ENCODE measurements at regions not wholly inside any gene's neighbourhood (a gene's known extent, or its start where the extent isn't known, plus 50 kb on each side); places are given as distances from the start of the nearest gene placed in this dataset.

DNA sequence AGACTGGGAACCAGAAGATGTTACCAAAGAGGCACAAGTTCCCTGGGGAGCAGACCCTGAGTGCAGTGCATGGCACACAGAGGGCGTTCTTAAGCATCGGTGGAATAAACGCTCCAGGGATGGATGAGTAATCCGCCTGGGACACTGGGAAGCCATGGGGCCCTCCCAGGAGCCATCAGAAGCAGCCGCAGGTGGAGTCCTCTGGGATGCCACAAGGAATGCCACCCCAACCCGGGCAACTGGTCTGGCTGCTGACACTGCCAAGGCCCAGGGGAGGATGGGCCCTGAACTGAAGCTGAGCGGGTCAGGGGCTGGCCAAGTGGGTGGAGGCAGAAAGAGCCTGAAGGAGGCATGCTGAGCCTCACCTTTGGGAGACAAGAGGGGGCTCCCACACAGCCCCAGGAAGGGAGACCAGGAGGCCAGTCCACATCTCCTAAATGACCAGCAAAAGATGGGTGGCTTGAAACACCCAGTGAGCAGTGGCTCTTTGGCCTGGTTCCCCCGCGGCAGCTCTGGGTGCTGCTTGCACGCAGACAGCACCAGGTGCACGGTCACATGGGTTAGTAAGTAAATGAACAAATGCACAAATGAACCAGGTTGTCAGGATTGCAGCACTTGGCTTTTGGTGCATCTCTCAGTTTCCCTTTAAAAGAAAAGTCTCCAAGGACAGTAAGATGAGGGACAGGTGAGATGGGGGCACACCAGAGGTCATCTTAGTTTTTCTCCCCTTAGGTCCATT lies 141.3 kb upstream of the ZMIZ1 start:
- no peak for DNase-seq (ENCODE audit: low read depth)

DNA sequence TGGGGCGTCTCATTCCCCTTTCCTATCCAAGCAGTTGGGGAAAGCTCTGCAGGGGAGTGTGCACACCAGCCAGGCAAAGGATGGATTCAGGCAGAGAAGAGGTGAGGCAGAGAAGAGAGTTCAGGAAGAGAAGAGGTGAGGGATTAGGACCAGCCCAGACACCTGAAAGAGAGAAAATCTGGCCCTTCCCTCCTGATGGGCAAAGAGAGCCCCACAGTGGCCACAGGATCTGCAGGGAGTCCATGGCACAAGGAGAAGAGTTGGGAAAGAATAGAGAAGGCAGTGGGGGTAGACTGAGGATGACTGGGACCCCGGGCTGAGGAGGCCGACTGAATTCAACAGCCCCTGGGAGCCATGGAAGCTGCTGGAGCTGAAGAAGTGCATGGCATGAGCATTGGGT lies 140.4 kb upstream of the ZMIZ1 start:
- no peak for DNase-seq (ENCODE audit: low read depth)

DNA sequence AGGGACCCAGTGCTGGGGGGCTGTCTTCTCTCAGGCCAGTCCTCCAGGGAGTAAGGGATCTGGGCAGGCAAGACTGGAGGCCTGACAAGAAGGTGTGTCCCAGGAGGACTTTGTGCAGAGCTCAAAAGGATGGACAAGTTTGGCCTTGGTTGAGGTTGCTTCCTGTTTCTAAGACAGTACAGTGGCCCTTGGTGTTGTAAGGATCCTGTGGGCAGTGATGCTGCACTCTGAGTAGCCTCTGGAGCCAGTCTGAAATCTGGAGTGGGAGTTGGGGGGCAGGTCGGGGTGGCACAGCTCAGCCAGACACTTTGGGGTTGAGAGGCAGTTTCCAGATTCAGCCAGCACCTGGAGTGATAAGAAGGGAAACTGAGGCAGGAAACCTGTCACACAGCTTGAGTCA lies 139.2 kb upstream of the ZMIZ1 start:
- no peak for DNase-seq (ENCODE audit: low read depth)

DNA sequence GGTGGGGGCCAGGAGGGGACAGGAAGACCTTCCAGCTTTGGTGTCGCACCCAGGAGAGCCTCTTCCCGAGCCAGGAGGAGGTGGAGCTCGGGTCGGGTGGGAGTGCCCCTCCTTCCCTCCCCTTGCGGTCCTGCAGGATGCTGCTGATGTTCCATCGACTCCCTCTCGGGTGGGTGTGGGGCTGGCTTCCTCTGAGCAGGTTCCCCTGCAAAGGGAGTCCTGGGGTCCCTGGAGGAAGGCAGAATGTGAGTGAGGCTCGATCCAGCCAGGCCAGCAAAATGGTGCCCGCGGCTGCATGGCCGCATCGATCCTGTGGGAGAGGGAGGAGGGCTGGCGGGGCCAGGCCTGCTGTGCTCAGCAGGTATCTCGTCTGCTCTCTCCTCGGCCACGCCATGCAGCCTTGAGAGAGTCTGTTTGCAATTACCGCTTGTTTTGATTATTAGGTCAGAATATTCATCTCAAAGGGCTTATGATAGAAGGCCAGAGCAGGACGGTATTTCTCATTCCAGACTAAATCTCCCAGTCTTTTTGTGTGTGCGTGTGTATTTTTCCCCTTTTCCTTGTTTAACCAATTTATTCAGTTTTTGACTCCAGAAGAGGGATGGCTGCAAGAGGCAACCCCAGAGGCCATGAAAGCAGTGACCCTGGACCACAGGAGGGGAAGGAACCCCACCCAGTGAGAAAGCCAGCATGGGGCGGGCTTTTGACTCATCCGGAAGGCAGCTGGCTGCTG lies 137.3 kb upstream of the ZMIZ1 start:
- no peak for DNase-seq (ENCODE audit: low read depth)

DNA sequence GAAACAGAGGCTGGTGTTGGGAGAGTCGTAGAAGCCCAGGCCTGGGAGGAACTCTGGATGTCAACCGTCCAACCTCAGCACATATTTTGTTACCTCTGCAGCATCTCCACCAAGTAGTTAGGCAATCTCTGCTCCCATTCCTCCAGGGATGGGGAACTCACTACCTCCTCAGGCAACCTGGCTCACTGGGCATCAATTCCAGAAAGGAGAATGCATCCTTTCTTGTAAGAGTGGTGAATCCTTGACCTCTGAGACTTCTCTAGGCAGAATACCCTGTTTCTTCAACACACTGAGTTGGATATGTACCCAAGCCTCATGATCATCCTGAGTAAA lies 136.7 kb upstream of the ZMIZ1 start:
- no peak for DNase-seq (ENCODE audit: low read depth)

DNA sequence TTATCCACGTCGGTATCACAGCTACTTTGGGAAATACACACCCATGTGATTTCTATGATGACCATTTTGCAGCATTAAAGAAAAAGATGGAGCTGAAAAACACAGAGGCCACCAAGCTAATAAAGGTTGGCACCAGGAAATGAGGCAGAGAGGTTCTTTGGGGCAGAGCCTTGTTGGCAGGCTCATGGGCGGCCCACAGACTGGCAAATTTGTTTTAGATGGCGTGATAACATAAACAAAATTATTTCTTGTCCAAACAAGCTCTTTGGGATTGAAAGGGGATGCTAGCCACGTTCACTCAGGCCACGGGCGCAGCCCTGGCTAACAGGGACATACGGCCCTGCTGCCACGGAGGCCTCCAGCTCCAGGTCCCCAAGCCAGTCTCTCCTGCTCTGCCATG lies 135.9 kb upstream of the ZMIZ1 start:
- no peak for DNase-seq (ENCODE audit: low read depth)

DNA sequence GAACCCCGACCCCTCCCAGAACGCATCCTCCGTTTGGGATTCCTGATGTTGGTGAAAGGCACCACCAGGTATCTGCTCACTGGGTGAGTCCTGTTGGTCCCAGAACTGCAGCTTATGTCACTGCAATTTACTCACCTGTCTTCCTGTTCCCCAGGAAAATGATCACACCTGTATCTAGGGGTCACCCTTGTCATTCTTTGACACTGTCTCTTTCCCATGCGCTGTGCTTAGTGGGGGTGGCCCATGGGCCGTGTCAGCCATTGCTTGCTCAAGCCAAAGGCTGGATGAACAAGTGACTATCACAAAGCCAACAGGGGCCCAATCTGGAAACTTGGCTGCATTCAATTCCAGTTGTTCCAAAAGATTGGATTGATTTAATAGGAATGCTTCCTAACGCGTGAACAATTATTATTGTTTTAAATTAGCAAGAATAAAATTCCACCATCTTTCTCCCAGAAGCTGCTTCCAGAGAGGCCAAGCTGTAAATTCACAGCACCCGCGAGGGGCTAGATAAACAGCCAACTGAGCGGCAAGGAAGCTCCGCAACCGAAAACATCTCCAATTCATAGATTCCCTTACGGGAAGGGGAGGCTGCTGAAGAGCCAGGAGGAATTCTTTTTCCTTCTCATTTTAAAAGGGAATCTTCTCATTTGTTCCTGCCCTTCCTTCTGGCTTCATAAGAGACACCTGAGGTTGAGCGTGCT lies 134.8 kb upstream of the ZMIZ1 start:
- DNase-seq (ENCODE audit: low read depth): no peak

DNA sequence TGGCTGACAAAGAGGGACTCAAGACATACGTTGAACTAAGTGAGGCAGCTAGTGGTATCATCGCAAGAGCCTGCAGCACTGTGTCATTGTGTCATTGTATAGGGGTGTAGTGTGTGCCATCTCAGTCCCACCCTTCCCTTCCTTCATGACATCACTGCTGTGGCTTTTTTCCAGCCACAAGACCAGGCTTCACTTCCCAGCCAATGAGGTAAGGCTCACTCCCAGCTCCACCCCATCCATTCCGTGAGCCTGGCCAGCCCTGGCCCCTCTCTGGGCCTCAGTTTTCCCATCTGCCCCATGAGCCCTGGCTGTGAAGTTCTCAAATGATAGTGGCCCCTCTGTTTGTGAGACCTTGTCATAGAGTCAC lies 134.3 kb upstream of the ZMIZ1 start:
- DNase-seq (ENCODE audit: low read depth): no peak

DNA sequence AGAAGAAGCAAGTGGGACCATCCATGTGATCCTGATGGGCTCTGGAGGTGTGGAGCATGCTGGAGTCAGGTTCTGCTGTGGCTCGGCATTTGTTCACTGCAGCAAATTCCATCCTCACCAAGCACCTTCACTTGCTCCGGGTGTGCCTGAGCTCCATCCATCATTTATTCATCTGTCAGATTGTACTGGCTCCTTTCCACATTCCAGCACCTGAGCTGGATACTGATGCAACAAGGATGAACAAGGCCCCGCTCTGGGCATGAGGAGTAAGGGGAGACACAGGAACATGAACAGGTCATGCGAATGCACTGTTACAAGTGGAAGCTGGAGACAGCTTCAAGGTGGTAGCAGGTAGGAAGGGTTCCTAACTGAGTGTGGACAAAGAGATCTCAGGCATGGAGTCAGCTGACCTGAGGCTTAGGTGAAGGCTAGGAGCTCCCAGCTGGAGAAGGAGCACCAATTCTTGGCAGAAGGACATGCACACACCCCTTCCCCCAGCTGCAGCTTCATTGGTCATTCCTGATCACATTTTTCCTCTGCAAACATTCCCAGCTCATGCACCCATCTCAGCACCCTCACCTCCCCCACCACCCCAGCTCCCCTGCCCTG lies 133.7 kb upstream of the ZMIZ1 start:
- no peak for DNase-seq (ENCODE audit: low read depth)

DNA sequence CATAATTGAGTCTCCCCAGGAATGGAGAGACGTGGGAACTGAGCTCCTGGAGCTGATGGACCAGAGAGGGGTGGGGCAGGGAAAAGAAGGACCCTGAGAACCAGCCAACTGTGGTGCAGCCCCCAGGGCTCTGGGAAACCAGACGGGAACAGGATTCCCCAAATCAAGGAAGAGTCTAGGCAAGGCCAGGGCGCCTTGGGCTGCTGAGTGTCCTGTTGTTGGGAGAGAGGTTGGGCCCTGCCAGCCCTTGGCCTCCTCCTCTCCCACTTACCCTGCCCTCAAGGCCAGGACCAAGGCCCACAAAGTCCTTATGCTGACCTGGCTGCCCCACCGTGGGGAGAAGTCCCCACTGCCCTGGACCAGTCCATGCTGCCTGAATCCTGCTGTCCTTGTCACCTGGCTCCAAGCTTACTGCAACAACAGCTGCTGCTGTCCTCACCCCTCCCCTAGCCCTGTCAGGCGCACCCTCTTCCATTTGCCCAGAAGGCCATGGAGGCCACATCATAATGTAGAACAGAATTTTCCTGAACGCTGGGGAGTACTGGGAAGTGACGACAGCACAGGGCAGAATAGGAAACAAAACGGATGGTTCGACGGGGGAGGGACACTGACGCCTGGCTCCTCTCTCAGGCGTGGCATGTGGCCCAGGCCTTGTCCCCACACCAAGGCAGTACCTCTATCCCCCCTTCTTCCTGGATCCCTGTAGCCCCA lies 132.9 kb upstream of the ZMIZ1 start:
- DNase-seq (ENCODE audit: low read depth): no peak

DNA sequence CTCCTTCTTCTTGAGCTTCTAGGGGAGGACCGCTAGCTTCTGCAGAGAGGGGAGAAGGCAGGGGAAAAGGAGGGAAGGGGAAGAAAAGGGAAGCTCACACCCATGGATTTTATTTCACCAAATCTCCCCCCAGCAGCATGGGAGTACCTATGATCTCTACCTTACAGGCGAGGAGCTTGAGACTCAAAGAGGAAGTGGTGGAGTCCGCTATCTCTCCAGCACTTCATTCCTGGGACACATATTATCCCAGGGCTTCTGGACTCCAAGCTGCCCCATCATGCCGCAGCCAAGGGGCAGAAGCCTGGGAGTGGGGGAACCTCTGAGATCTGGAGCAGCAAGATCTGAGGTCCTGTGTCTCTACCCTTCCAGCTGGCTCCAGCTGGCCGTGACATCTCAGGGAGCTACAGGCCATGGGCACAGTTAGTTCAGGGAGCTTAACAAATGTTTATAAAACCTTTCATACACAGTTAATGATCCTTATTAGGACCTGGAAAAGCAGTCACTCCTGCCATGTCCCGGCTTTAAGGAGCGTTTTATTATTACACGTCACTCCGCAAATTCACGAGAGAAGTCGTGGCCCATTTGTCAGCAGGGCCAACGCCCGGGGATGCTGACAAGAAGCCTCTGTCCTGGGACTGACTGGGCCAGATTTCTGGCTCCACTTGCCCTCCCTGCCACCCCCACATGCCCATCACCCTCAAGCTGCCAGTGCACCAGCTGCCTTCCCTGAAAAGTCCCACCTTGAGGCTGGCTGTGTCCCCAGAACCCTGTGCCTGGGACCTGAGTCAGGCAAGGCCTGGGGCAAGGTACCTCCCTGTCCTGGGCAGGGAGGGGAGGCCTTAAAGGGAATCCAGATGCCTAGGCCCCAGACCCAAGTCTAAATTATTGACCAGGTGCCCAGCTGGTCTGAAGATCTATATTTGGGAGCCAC lies 132.1 kb upstream of the ZMIZ1 start:
- DNase-seq (ENCODE audit: low read depth): no peak

DNA sequence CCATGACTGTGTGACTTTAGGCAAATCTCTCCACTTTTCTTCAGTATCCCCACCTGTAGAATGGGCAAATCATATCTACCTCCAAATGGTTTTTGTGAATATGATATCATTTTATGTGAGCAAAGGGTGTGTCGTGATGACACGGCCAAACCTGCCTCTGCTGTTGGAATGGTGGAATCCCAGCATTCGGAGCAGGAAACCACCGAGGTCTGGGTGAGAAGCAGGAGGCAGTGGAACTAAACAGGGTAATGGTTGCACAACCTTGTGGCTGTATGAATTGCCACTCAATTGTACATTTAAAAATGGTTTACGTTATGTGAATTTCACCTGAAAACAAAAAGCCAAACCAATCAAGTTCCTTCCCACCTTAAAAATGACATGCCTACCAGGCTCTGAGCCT lies 131.4 kb upstream of the ZMIZ1 start:
- DNase-seq (ENCODE audit: low read depth): no peak

DNA sequence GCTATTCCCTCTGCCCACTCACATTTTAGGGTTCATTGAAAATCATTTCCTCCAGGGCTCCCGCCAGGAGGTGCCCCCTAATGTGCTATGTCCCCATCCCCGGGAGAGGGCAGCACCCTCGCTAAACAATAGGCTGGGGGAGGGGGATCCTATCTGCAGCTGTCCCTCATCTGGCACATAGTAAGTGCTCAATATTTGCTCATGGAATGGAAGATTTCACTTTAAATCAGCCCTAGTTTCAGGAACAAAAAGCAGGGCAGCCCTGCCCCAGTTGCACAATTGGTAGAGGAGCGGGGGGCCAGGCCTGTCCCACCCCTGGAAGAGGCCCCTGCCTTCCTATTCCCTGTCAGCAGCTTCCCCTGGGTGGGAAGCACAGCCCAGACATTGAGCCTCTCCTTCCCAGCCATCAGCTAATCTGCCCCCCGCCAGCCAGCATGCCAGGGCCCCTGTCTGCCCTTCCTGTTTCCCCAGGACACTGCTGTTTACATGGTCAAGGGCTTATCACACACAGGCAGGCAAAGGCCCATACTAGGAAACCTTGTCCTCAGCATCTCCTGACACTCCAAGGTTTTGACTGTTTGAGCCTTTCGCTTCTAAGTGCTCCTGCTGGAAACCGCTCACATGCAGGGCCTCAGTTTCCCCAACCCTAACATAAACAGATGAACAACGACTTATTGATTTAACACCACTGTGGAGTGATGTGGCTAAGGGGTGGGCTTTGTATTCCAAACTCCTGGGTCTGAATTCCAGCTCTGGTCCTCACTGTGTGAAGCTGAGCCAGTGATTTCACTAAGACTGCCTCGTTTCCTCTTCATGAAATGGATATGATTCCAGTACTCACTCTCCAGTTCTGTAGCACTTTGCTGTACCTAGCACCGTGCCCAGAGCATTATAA lies 130.7 kb upstream of the ZMIZ1 start:
- DNase-seq (ENCODE audit: low read depth): no peak

DNA sequence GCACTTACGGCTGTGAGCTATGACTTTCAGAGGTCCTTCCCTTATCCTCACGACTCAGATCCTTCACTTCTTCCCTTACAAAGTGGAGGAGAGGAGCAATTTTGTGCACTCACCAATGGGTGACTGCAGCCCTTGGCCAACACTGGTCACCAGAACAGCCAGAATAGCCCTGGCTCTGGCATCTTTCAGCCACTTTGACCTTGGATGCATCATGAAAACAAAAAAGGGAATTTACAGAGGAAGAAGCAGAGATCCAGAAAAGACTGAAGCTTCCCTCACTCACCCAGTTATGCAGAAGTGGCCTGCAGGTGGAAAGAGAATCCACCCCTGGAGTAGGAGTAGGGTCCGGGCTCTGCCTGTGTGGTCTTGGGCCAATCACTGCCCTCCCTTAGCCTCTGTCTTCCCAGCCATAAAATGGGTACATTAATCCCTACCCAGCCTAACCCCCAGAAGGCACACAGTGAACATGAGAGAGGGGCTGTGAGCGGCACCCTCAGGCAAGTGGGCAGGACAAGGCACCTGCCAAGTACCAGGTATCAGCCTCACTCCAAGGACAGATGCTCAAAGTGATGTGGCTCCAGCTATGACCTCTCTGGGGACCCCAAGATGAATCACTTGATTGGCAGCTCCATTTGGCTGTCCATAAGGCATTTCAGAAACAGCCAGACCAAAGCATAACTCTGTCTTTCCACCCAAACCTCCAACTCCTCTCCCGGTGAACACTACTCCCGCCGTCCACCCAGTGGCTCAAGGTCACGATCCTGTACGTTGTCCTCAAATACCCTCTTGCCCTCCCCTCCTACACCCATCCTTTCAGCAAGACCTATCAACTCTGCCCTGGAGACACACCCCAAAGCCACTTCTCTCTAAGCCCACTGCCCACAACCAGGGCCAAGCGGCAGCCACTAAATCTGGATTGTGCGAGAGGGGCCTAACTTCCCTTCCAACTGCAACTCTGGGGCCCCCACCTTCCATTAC lies 129.8 kb upstream of the ZMIZ1 start:
- DNase-seq (ENCODE audit: low read depth): no peak

DNA sequence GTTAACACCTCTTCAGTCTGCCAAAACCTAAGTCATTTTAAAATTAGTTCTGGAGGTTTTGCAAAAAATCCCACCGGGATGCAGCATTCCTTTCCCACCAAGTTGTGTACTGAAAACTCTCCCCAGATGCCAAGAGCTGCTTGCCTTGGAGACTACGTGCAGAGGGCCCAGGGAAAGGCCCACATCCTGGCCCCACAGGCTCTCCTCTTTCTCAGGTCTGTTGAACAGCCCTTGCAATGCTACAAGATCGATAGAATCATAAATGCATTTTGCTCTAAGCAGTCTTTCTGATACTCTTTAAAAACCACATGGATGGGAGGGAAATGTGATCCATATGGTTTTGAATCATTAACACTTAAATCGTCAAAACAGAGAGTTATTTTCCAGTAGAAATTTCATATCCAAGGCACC lies 126.7 kb upstream of the ZMIZ1 start:
- no peak for DNase-seq (ENCODE audit: low read depth)

DNA sequence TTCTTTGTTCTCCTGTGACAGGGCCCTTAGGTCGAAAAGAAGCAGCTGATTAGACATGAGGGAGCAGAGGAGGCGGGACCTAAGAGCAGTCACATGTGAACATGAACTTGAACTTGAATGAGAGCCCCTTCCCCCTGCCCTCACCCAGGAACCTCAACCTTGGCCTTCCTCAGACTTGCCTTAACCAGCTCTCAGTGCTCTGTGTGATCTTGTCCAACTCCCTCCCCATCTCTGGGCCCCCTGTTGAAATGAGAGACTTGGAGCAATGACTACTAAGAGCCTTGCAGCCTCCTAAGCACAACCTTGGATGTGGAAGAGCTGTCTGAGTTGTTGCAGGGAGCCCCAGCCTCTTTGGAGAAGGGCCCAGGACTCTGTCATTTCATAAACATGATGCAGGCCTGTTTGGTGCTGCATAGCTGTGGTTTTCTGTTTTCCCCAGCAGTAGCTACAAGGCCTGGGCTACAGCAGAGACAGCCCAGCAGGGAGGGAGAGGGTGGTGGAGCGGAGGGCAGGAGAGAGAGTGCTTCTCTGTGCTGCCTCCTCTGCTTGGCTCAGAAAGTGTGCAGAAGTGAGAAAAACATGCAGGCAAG lies 123.9 kb upstream of the ZMIZ1 start:
- DNase-seq (ENCODE audit: low read depth): no peak

DNA sequence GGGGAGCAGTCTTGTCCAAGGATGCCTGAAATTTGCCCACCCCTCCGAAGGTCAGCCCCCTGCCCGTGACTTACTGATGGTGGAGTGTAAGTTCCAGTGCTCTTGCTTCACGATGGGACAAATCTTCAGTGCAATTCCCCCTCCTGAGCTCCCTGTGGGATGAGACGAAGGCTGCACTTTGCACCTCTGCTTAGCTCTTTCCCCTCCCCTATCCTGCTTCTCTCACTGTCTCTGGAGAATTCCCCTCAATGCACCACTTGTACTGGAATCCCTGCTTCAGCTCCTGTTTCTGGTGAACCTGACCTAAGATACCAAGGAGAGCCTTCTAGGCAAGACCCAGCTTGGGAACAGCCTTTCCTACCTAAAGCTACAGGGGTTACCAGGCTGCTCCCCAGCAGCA lies 122.9 kb upstream of the ZMIZ1 start:
- DNase-seq (ENCODE audit: low read depth): no peak

DNA sequence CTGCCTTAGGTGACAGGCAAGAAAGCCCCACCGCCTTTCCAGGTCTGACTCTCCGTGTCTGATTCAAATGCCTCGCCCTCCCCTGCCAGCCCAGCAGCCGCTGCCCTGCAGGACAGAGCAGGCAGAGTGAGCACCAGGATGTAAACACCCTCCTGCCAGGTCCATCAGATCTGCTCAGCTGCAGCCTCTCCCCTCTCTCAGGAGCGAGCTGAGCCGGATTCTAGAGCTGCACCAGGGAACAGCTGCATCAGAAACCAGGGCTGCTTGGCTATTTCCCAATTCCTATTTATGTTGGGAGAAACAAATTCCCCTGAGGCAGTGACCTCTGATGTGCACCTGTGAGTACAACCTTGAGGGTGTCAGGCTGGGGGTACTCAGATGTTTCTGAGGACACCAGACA lies 121.5 kb upstream of the ZMIZ1 start:
- no peak for DNase-seq (ENCODE audit: low read depth)

DNA sequence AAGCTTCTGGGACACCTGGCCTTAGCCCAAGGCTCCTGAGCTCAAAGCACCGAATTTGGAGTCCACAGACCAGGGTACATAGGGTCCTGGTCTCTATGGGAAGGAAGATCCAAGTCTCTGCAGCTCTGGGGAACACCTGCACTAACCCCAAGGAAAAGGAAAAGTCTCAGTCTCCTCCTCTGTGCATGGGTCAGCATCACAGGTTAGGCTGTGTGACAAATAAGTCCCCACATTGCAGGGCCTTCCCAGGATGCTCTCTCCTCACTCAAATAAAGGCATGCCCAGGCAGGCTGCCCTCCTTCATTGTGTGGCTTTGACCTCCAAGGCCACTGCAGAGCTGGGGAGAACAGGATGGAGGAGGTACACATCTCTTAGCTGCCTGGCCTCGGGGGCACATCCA lies 121.0 kb upstream of the ZMIZ1 start:
- DNase-seq (ENCODE audit: low read depth): no peak

Data from stimulated activated CD8-positive, alpha-beta memory T cell treated with anti-CD3 and anti-CD28 coated beads, Interleukin-12 subunit alpha, Interleukin-12 subunit beta, amount 100 ng/mL, for 4 hours (primary cell).